GM12878 (cell line): ENCODE measurements at regions not wholly inside any gene's neighbourhood (a gene's known extent, or its start where the extent isn't known, plus 50 kb on each side); places are given as distances from the start of the nearest gene placed in this dataset.

Experiments
- ATAC-seq: fragments of 200-7000 bp; cut with Tn5 transposase; 3 replicates; pipeline ENCODE4 v1.9.1; 2020; ENCODE audit warnings: mild to moderate bottlenecking, moderate library complexity
- BruUV-seq: library from RNA; stranded (reverse); fragments of 400-500 nt; replicated peaks from 2 replicates; lab custom pipeline; 2021; lab: Mats Ljungman, UMichigan
- CTCF ChIA-PET: fragments of 300-600 bp; sonication (Branson Sonifier 250); formaldehyde crosslinking; extraction: SDS; loops from one replicate; lab custom pipeline; 2021; ENCODE audit warnings: inconsistent platforms; lab: Yijun Ruan, JAX
- POLR2A ChIA-PET: fragments of 350-600 bp; formaldehyde crosslinking; extraction: SDS; loops from one replicate; lab custom pipeline; 2021; ENCODE audit warnings: inconsistent platforms; lab: Charles Lee
- RAD21 ChIA-PET: fragments of 300-600 bp; sonication (Branson Sonifier 250); formaldehyde crosslinking; loops from one replicate; lab custom pipeline; 2023; ENCODE audit warnings: antibody characterized with exemption; ENCODE audit not compliant: unreplicated experiment; lab: Charles Lee
- SMC1A ChIA-PET: fragments of 300-600 bp; sonication (Branson Sonifier 250); formaldehyde crosslinking; loops from one replicate; lab custom pipeline; 2023; ENCODE audit not compliant: unreplicated experiment, uncharacterized antibody; lab: Charles Lee
- DNase-seq: peaks from one replicate; pipeline ENCODE4 v3.0.0-alpha.2; 2011; ENCODE audit warnings: low read depth, low spot score
- FAIRE-seq: peaks from 3 replicates; lab custom pipeline; 2011; peaks lifted over from hg19 to GRCh38; lab: Jason Lieb, UNC
- H2AFZ ChIP-seq: 2 replicates; pipeline ENCODE4 v1.6.0; 2011; ENCODE audit warnings: low read depth, low read length, control low read depth; ENCODE audit not compliant: control insufficient read depth
- H3K27ac ChIP-seq: 2 replicates; pipeline ENCODE4 v1.5.1; 2011; ENCODE audit warnings: control low read depth; ENCODE audit not compliant: control insufficient read depth, insufficient read depth
- H3K27me3 ChIP-seq, 2 experiments: replicated peaks in 1 of 2; 2 replicates each; pipeline versions ENCODE4 v1.6.0 to v1.6.1; 2011; ENCODE audit warnings: low read length in 1 of 2; ENCODE audit not compliant: control insufficient read depth in 2 of 2, insufficient read depth in 2 of 2
- H3K36me3 ChIP-seq, 2 experiments: 2 replicates each; pipeline ENCODE4 v1.5.1; 2011; ENCODE audit warnings: low read length in 1 of 2; ENCODE audit not compliant: control insufficient read depth in 2 of 2, insufficient read depth in 2 of 2
- H3K4me1 ChIP-seq: 2 replicates; pipeline ENCODE4 v1.6.1; 2011; ENCODE audit warnings: mild to moderate bottlenecking, low read length, moderate library complexity, mixed read lengths; ENCODE audit not compliant: control insufficient read depth, insufficient read depth
- H3K4me2 ChIP-seq: 2 replicates; pipeline ENCODE4 v1.6.0; 2011; ENCODE audit warnings: control low read depth; ENCODE audit not compliant: control insufficient read depth, insufficient read depth
- H3K4me3 ChIP-seq: fragments of 200-600 bp; sonication (generic); 2 replicates; pipeline ENCODE4 v1.5.1; 2016
- H3K79me2 ChIP-seq: 2 replicates; pipeline ENCODE4 v1.6.0; 2011; ENCODE audit warnings: low read length; ENCODE audit not compliant: control insufficient read depth, insufficient read depth
- H3K9ac ChIP-seq: 2 replicates; pipeline ENCODE4 v1.8.0; 2011; ENCODE audit warnings: low read length, control low read depth, mixed read lengths; ENCODE audit not compliant: control insufficient read depth, insufficient read depth
- H3K9me3 ChIP-seq: replicated peaks from 3 replicates; pipeline ENCODE4 v1.5.1; 2011; ENCODE audit warnings: mild to moderate bottlenecking, low read length; ENCODE audit not compliant: control insufficient read depth, insufficient read depth
- H4K20me1 ChIP-seq: 2 replicates; pipeline ENCODE4 v1.6.0; 2011; ENCODE audit not compliant: control insufficient read depth, insufficient read depth
- ETV6 ChIP-seq, 2 experiments: fragments of 450-650 bp in 1 of 2; IDR thresholded peaks in 1 of 2; conservative IDR thresholded peaks in 1 of 2; 2 replicates each; pipeline ENCODE4 v1.6.1; 2014; ENCODE audit warnings: antibody characterized with exemption in 1 of 2, borderline replicate concordance in 1 of 2, low read depth in 1 of 2, mild to moderate bottlenecking in 1 of 2, moderate library complexity in 1 of 2
- IKZF1 ChIP-seq: fragments of 450-650 bp; conservative IDR thresholded peaks from 2 replicates; pipeline ENCODE4 v1.6.1; 2017; ENCODE audit warnings: antibody characterized with exemption, mild to moderate bottlenecking
- NFYA ChIP-seq: IDR thresholded peaks from 2 replicates; pipeline ENCODE4 v1.6.1; 2011; ENCODE audit warnings: low read depth, mild to moderate bottlenecking, low read length, improper control_type of control experiment, borderline replicate concordance
- WGBS: methylation state at CpG from one replicate; pipeline ENCODE4 v1.1.6; 2016; ENCODE audit warnings: low lambda C conversion rate; ENCODE audit not compliant: insufficient replicate concordance, insufficient coverage; ENCODE audit errors: missing lambda C conversion rate; 5-methylcytosine and 5-hydroxymethylcytosine counted together
- in situ Hi-C: fragments of 300-500 bp; cut with MboI; formaldehyde crosslinking; loops from 9 replicates; pipeline ENCODE4 v1.14.3; 2018; ENCODE audit warnings: mixed read lengths
- intact Hi-C: fragments of 100-400 bp; cut with micrococcal nuclease; formaldehyde crosslinking; loops from one replicate; pipeline ENCODE4 v1.14.2; 2022; ENCODE audit not compliant: unreplicated experiment
- TF ChIP-seq, protein P1 (sequence below): fragments of 450-650 bp; formaldehyde crosslinking; IDR thresholded peaks from 2 replicates; pipeline ENCODE4 v1.4.0; 2022; ENCODE audit warnings: mild to moderate bottlenecking, moderate library complexity

DNA sequence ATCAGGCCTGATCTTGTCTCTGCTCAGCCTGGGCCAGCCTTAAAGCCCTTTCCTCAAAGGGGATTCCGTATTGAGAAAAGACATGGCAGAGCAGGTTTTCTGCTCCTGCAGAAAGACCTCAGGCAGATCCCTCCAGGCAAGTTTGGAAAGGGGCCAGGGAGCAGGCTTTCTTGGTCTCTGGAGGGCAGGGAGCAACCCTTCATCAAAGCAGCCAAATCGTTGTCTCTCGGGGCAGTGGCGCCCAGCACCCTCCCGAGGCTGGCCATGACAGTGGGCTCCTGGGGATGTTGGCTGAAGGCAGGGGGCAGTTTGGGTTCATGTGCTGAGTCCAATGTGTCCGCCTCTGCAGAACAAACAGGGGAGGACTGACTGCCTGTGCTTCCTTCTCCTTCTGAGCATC is 168.4 kb upstream of the WSCD1 start:
- H3K9me3 ChIP-seq: no peaks in the 10 kb centered on the region; the same call in 2 of the 3 replicates
- H3K9ac ChIP-seq: no peak overlapping the region
- H4K20me1 ChIP-seq: no peaks in the 10 kb centered on the region
- no peak overlapping the region for H3K4me3 ChIP-seq
- FAIRE-seq (no peak), DNase-seq (no peak), ATAC-seq (no peak)
- no peak overlapping the region for H3K4me2 ChIP-seq
- ChIA-PET SMC1A (no interaction called here), CTCF (no interaction called here), RAD21 (no interaction called here), POLR2A (no interaction called here)
- no peak overlapping the region for H2AFZ ChIP-seq
- H3K27ac ChIP-seq: no peak overlapping the region
- WGBS: 43% methylated on average over 6 of the region's 6 CpGs
- intact Hi-C loops (no loop called here), in situ Hi-C loops (no loop called here)
- no peaks in the 10 kb centered on the region; a peak in 1 of 4 replicates for H3K27me3 ChIP-seq
- H3K4me1 ChIP-seq: no peaks in the 10 kb centered on the region
- no peaks in the 10 kb centered on the region for H3K36me3 ChIP-seq
- no peaks in the 10 kb centered on the region for H3K79me2 ChIP-seq
- no TSS peak for BruUV-seq
- TF ChIP-seq, protein P1, sequence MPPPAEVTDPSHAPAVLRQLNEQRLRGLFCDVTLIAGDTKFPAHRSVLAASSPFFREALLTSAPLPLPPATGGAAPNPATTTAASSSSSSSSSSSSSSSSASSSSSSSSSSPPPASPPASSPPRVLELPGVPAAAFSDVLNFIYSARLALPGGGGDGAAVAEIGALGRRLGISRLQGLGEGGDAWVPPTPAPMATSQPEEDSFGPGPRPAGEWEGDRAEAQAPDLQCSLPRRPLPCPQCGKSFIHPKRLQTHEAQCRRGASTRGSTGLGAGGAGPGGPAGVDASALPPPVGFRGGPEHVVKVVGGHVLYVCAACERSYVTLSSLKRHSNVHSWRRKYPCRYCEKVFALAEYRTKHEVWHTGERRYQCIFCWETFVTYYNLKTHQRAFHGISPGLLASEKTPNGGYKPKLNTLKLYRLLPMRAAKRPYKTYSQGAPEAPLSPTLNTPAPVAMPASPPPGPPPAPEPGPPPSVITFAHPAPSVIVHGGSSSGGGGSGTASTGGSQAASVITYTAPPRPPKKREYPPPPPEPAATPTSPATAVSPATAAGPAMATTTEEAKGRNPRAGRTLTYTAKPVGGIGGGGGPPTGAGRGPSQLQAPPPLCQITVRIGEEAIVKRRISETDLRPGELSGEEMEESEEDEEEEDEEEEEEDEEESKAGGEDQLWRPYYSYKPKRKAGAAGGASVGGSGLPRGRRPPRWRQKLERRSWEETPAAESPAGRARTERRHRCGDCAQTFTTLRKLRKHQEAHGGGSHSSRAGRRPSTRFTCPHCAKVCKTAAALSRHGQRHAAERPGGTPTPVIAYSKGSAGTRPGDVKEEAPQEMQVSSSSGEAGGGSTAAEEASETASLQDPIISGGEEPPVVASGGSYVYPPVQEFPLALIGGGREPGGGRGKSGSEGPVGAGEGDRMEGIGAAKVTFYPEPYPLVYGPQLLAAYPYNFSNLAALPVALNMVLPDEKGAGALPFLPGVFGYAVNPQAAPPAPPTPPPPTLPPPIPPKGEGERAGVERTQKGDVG (CRISPR knock-in tag): no peak
- no peak for TF ChIP-seq IKZF1
- TF ChIP-seq NFYA: no peak
- no peak for TF ChIP-seq ETV6 (conservative IDR thresholded peaks at IDR 0.05 in 1 of 2, IDR thresholded peaks at IDR 0.05 in 1 of 2; ENCODE audit: borderline replicate concordance in 1 of 2, low read depth in 1 of 2)
